GM12875 (cell line): ENCODE measurements at regions not wholly inside any gene's neighbourhood (a gene's known extent, or its start where the extent isn't known, plus 50 kb on each side); places are given as distances from the start of the nearest gene placed in this dataset.
A peak's percentile ranks its signal among the peaks of the same experiment; 100 is the strongest.

Source experiments
- H3K4me3 ChIP-seq: one replicate; pipeline ENCODE4 v1.5.1; 2011; ENCODE audit warnings: low read depth, low read length, control low read depth
- TF ChIP-seq, protein P1 (sequence below): IDR thresholded peaks from 2 replicates; pipeline ENCODE4 v1.5.1; 2011; ENCODE audit warnings: low read depth, mild to moderate bottlenecking, control low read depth, inconsistent platforms, low read length, moderate library complexity, borderline replicate concordance; ENCODE audit not compliant: insufficient read depth

DNA sequence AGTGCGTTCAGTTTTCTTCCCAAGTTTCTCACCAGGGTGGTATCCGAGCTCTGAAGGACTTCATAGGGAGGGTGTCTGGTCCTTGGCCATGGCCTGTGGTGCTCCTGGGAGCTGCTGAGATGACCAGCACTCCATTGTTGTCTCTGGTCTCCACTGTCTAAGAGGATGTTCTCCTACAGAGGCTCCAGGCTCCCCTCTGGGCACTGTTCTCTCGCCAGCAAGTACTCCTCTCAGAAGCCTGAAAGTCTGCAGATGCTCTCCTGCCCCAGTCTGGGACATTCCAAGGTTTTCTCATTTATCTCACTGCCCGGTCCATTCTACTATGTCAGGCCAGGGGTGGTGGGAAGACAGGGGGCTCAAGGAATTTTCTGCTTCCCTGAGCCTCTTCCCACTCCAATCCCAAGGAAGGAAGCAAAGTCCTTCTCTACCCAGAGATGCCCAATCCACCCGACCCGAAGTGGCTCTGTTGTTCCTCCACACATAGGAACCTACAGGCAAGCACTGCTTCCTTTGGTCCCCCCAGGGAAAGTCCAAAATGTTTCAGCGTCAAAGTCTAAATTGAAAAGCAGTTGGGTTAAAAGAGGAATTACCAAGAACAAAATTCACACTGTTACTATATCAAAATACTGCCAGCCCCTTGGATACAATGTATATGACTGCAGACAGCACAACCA is 110.5 kb downstream of the GYPC start:
- no peak overlapping the region for H3K4me3 ChIP-seq
- TF ChIP-seq, protein P1, sequence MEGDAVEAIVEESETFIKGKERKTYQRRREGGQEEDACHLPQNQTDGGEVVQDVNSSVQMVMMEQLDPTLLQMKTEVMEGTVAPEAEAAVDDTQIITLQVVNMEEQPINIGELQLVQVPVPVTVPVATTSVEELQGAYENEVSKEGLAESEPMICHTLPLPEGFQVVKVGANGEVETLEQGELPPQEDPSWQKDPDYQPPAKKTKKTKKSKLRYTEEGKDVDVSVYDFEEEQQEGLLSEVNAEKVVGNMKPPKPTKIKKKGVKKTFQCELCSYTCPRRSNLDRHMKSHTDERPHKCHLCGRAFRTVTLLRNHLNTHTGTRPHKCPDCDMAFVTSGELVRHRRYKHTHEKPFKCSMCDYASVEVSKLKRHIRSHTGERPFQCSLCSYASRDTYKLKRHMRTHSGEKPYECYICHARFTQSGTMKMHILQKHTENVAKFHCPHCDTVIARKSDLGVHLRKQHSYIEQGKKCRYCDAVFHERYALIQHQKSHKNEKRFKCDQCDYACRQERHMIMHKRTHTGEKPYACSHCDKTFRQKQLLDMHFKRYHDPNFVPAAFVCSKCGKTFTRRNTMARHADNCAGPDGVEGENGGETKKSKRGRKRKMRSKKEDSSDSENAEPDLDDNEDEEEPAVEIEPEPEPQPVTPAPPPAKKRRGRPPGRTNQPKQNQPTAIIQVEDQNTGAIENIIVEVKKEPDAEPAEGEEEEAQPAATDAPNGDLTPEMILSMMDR, result no peak

DNA sequence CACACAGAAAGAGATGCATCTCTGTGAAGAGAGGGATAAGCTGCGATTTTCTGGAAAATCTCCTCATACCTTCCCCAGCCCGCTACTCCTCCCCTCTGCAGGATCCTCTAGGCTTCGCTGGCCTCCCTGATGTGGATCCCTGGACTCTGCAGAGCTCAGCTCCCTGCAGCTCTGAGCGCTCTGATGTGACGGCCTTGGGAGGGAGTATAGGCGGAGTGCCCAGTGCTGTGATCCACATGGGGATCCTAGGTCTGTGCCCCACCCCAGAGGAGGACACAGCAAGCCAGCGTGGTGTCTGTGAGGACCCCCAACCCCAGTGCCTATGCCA is 111.0 kb downstream of the GYPC start:
- TF ChIP-seq, protein P1, result no peak

DNA sequence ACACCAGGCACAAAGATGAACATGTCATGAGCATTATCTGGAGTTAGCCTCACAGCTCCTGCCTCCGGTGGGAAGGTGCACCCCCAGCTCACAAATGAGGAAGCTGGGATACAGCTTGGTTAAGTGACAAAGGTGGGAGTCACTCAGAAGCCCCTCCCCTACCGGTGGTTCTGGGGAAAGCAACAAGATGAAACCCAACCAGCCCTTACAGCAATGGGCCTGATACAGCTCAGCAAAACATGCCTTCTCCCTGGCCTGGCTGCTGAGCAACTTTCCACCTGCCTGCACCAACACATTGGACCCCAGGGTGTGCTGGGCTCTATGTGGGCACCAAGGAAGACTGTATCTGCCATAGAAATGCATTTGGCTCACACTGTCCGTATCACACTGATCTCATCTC is 113.2 kb downstream of the GYPC start:
- TF ChIP-seq, protein P1, result peak; percentile 17; the same call in 1 of the 2 replicates

More for the DNA sequence above, 111.0 kb downstream of the GYPC start:
- no peak overlapping the region for H3K4me3 ChIP-seq

DNA sequence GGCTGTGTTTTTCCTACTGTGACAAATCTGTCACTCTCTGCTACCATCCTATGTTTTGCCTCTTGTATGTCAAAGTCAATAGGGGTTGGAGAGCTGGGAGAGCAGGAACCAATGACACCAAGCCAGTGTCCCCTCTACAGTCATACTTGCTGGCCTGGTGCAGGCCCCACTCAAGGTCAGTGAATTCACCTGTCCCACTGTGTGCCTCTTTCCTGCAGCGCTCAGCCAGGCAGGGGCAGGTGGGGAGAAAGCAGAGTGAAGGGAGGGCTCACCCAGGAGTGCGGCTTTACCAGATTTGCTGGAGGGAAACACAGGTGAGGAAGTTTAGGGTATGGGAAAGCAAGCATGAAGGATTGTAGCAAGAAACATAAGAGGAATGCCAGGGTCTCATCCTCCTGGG is 114.5 kb downstream of the GYPC start:
- no peak overlapping the region for H3K4me3 ChIP-seq
- TF ChIP-seq, protein P1, result no peak

More for the DNA sequence above, 113.2 kb downstream of the GYPC start:
- H3K4me3 ChIP-seq, result no peak overlapping the region

DNA sequence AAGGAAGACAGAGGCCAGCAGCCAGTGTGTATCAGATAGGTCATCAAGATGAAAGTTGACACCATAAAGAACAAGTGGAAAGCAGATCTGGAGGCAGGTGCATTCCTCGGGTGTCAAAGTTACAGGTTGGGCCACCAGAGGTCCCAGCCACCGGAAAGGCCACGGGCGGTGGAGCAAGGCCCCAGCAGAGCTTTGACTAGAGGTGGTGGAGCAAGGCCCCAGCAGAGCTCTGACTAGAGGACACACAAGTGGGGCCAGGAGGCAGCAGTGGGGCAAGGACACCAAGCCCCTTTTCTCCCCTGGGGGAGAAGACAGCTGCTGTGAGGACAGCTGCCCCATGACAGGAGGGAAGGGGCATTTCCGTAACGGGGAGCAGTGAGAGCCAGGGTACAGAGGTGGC is 115.1 kb downstream of the GYPC start:
- no peak overlapping the region for H3K4me3 ChIP-seq

DNA sequence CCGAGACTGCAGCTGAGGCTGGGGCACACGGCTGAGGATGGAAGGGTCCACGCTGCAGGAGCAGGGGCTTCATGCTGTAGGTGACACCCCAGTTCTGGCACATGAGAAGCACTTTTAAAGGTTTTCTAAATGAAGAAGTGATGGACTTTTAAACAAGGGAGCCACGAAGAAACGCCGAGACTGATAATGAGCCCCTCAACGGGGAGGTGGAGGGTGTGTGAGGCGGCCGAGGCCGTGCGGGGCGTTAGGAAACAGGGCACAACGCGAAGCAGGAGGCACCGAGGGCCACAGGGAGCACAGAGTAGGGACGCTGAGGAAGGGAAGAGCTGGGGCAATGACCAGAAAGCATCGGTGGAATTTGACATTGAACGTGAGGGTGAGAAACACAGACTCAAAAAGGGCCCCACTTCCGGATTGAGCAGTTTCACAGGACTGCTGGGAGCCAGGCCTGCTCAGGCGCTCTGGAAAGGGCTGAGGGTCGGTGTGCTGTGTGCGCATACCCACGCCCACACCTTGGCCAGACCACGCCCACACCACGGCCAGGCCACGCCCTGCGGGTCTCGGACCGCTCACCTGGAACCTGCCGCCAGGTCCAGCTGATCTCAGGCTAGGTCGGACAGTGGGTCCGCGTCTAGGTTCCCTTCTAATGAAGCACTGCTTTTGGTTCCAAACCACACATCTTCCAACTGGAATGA is 115.7 kb downstream of the GYPC start:
- no peak overlapping the region for H3K4me3 ChIP-seq
- TF ChIP-seq, protein P1, result no peak

More for the DNA sequence above, 115.1 kb downstream of the GYPC start:
- TF ChIP-seq, protein P1, result no peak

DNA sequence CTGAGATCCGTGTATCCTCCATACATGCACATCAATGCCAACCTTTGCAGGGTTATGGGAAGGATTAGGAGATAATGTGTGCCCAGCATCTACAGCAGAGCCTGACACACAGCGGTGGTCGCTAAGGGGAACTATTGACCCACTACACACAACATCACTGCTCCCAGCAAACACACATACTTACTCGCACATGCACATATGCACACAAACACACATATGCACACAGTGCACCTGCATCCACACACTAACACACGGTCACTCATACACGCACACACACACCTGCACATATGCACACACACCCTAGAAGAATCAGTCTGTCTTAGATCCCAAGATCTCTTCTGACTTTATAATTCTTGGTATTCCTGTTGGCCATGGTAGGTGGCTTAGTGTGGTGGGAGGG is 118.3 kb downstream of the GYPC start:
- TF ChIP-seq, protein P1, result no peak
- no peak overlapping the region for H3K4me3 ChIP-seq
